ENCODE measurements at regions not wholly inside any gene's neighbourhood (a gene's known extent, or its start where the extent isn't known, plus 50 kb on each side); places are given as distances from the start of the nearest gene placed in this dataset.
"Not testable (repeated sequence)": the region's sequence is repeated elsewhere in the genome, so short reads cannot be mapped to it uniquely, and the experiment has no call there.

DNA sequence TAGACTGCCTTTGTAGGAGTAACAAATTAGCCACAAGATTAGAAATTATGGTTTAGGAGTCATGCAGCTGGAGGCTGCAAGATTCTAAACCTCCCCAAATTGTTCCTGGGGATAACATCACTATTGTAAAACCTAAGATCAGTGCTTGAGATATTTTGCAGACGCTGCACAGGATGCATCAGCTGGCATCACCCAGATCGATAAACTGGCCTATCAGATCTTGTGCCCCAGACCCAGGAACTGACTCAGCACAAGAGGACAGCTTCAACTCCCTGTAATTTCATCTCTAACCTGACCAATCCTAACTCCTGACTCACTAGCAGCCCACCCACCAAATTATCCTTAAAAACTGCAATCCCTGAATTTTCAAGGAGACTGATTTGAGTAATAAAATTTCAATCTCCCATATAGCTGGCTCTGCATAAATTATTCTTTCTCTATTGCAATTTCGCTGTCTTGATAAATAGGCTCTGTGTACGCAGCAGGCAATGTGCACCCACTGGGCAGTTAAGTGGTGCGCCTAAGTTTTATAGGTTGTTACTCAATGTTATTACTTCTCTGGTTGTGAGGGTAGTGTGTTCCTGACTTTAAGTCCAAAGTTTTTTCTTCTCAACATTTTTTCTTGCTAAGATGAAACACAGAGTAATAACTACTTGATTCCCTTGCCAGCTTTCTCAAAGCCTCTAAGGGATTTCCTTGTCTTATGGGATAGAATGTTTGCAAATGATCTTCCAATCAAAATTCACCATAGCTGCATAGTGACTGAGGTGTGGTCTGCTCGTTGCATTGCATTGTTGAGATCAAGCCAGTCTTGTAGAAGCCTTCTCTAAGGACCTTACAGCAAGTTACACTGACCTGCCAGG is 312.3 kb upstream of the DKK2 start:
- Mint-ChIP-seq H3K36me3 (ENCODE audit: low read depth) (no peaks in the 10 kb centered on the region), H3K27me3 (ENCODE audit: low read depth) (peaks cover 3% of the 10 kb centered on the region), H3K9me3 (no peaks in the 10 kb centered on the region), H3K4me3 (no peak overlapping the region), H3K27ac (no peak overlapping the region), H3K4me1 (no peaks in the 10 kb centered on the region)
- TF ChIP-seq CTCF (IDR thresholded peaks at IDR 0.05; ENCODE audit: unreplicated experiment in 3 of 3), result no peak

- no peak overlapping the region for H3K4me3 Mint-ChIP-seq
Measured at GRCh38 chr4:107333518-107333917, 297.4 kb upstream of the DKK2 start.

GRCh38 chr4:107332656-107333055 is 296.5 kb upstream of the DKK2 start:
- not testable (repeated sequence) for H3K36me3 Mint-ChIP-seq (ENCODE audit: low read depth); H3K27ac Mint-ChIP-seq; H3K27me3 Mint-ChIP-seq (ENCODE audit: low read depth); H3K4me3 Mint-ChIP-seq; H3K4me1 Mint-ChIP-seq
- peaks cover 18% of the 10 kb centered on the region for H3K9me3 Mint-ChIP-seq

More at GRCh38 chr4:107333518-107333917, 297.4 kb upstream of the DKK2 start:
- Mint-ChIP-seq H3K27me3 (ENCODE audit: low read depth) (no peaks in the 10 kb centered on the region), H3K36me3 (ENCODE audit: low read depth) (no peaks in the 10 kb centered on the region), H3K9me3 (peaks cover 10% of the 10 kb centered on the region), H3K27ac (no peak overlapping the region), H3K4me1 (no peaks in the 10 kb centered on the region)
- TF ChIP-seq CTCF (IDR thresholded peaks at IDR 0.05; ENCODE audit: unreplicated experiment in 3 of 3), result no peak

GRCh38 chr4:107330916-107331315 is 294.8 kb upstream of the DKK2 start:
- H3K27me3 Mint-ChIP-seq (ENCODE audit: low read depth), result no peaks in the 10 kb centered on the region
- H3K36me3 Mint-ChIP-seq (ENCODE audit: low read depth), result no peaks in the 10 kb centered on the region
- H3K9me3 Mint-ChIP-seq, result peaks cover 20% of the 10 kb centered on the region
- no peak overlapping the region for H3K27ac Mint-ChIP-seq
- no peaks in the 10 kb centered on the region for H3K4me1 Mint-ChIP-seq
- no peak for TF ChIP-seq CTCF (IDR thresholded peaks at IDR 0.05; ENCODE audit: unreplicated experiment in 3 of 3)
- H3K4me3 Mint-ChIP-seq, result no peak overlapping the region

DNA sequence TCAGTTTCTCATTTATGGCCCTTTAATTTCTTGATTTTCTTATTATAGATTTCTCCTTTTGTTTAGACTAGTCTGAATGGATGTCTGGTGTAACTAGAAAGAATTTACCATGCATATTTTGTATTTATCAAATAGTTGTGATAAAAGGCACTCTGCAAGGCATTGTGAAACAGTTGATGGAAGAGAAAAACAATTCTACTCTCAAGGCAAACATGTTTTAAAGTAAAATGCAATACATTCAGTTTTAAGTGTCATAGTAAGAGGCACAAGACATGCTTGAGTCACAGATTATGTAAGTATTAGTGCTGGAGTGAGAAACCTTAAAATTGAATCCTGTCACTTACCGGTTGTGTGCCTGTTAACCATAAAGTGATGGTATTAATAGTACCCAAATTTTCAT is 283.3 kb upstream of the DKK2 start:
- Mint-ChIP-seq H3K36me3 (ENCODE audit: low read depth) (no peaks in the 10 kb centered on the region), H3K4me3 (no peak overlapping the region), H3K9me3 (peaks cover 3% of the 10 kb centered on the region), H3K27me3 (ENCODE audit: low read depth) (no peaks in the 10 kb centered on the region), H3K4me1 (no peaks in the 10 kb centered on the region), H3K27ac (no peak overlapping the region)
- TF ChIP-seq CTCF (IDR thresholded peaks at IDR 0.05; ENCODE audit: unreplicated experiment in 3 of 3), result no peak

DNA sequence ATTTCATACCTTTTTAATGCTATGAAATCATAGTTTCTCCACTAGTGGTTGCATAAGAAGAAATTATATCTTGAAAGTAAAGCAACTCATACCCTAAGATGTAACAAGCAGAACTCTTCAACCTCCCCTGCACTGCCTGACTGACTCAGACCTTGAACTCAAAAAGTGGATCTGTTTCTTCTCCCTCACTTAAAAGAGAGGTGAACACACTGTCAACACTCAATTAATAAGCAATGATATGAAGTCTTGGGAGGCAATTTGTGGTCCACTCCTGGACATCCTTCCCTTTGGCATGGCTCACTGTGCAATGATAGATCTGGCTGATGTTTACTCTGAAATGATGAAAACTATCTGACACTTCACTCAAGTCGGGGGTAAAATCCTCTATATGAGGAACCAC is 282.0 kb upstream of the DKK2 start:
- Mint-ChIP-seq H3K4me3 (no peak overlapping the region), H3K27ac (no peak overlapping the region), H3K9me3 (peaks cover 3% of the 10 kb centered on the region), H3K27me3 (ENCODE audit: low read depth) (no peaks in the 10 kb centered on the region), H3K36me3 (ENCODE audit: low read depth) (no peaks in the 10 kb centered on the region), H3K4me1 (no peaks in the 10 kb centered on the region)
- no peak for TF ChIP-seq CTCF (IDR thresholded peaks at IDR 0.05; ENCODE audit: unreplicated experiment in 3 of 3)
